GM19455 (cell line): ENCODE measurements at regions not wholly inside any gene's neighbourhood (a gene's known extent, or its start where the extent isn't known, plus 50 kb on each side); places are given as distances from the start of the nearest gene placed in this dataset.
"Not testable (repeated sequence)": the region's sequence is repeated elsewhere in the genome, so short reads cannot be mapped to it uniquely, and the experiment has no call there.

Experiments used
- ATAC-seq: cut with Tn5 transposase; IDR thresholded peaks from one replicate; pipeline ENCODE4 v1.9.1; 2021; ENCODE audit not compliant: unreplicated experiment

GRCh38 chr9:118630931-118631595 is 738.2 kb downstream of the BRINP1 start:
- no peak for ATAC-seq

- ATAC-seq: no peak
Observed at GRCh38 chr9:118631956-118632355, 737.3 kb downstream of the BRINP1 start.

DNA sequence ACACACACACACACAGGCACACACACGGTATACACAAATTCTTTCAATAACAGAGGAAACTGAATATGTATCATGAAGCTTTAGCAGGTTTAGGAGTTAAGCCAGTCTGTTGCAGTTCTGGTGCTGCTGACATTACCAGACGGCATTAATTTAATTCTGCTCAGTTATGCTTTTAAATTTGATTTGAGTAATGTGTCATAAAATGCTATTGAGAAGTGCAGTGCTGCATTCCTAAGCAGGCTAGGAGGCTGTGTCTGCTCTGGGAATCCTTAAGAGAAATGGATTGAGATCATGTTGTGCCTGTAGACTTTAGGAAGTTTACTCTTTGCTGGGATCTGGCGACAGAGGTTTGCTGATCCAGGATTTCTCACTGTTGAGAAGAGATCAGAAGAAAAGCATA is 733.8 kb downstream of the BRINP1 start:
- ATAC-seq: no peak

GRCh38 chr9:118637681-118638080 is 731.6 kb downstream of the BRINP1 start:
- no peak for ATAC-seq

DNA sequence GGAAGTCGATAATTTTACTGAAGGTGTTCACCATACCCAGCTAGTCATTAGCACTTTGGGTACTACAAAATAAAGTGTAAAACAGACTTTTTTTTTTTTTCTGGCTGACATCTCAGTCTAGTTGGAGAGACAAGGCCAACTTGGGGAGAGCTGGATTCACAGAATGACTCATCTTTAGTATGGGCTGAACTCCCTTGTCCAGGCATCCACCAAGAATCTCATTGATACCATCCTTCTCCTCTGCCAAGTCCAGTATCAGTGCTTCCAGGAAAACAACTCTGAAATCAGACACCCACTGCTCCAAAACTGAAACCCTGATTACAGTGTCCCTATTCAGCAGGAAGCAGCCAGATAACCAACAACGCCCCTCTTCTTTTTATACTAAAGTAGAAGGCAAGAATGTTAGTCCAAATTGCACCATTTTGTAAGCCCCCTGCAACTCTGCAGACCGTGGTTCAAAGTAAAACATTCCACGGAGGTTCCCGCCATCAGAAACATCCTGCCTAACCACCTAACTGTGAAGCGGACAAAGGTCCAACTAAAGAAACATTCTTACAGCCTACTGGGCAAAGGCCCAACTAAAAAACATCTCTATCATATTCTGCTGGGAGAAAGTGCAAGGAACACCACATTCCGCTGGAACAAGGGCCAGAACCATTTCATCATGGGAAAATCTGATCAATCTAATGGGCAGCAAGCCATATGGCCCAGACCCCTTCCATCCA is 728.2 kb downstream of the BRINP1 start:
- ATAC-seq: no peak

DNA sequence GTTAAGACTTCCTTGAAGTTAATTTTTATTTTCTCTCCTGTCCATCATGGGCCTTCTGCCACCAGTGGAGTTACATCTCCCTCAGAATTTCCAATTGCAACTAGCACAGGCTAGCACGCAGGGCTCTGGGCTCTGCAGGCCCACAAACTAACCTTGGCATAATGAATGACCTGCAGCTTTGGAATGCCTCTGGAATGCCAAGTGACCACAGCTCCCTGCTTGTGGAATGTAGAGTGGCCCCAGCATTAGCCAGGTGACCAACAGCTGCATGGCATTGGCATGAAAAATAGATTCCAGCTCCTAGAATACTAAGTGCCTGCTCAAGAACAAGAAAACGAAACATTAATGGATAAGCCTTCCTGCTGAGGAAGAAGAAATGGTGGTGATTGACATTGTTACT is 726.1 kb downstream of the BRINP1 start:
- no peak for ATAC-seq

DNA sequence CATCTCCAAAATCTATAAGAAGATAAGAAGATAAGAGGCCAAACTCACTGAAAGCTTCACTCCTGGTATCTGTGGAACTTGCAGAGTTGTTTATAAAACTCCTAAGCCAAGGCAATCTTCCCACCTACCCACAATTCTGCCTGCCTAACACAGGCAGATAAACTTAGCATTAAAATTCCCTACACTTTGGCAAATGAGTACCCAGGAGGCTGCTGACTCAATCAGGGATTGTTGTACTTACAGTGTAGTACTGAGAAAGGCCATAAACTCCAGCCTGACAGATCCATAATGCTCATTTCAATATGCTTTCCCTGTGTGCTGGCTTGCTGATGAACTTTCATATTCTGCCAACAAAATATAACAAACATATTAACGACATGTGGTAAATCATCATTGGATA is 725.2 kb downstream of the BRINP1 start:
- ATAC-seq: no peak

- no peak for ATAC-seq
Observed at GRCh38 chr9:118647331-118647730, 721.9 kb downstream of the BRINP1 start.

DNA sequence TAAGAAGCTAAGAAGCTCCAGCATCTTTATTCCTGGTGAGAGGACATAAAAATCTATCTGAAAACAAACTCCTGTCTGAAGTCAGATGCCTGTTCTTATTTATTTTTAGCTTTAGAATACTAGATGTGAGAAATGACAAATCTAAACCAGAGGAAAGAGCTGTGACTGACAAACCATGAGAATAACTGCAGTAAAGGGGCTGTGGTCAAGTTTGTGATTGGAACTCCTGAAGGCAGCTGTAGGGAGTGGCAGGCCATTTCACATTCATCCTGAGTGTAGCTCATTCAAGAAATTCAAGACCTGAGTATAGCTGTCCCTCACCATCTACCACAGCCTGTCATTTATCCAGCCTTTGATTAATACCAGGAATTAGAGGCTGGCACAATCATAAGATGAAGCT is 718.8 kb downstream of the BRINP1 start:
- ATAC-seq: no peak

GRCh38 chr9:118651511-118651910 is 717.7 kb downstream of the BRINP1 start:
- ATAC-seq: no peak

- no peak for ATAC-seq
Observed at GRCh38 chr9:118652258-118652657, 717.0 kb downstream of the BRINP1 start.

- ATAC-seq: no peak
Observed at GRCh38 chr9:118652912-118653311, 716.3 kb downstream of the BRINP1 start.

GRCh38 chr9:118659011-118659410 is 710.2 kb downstream of the BRINP1 start:
- no peak for ATAC-seq

DNA sequence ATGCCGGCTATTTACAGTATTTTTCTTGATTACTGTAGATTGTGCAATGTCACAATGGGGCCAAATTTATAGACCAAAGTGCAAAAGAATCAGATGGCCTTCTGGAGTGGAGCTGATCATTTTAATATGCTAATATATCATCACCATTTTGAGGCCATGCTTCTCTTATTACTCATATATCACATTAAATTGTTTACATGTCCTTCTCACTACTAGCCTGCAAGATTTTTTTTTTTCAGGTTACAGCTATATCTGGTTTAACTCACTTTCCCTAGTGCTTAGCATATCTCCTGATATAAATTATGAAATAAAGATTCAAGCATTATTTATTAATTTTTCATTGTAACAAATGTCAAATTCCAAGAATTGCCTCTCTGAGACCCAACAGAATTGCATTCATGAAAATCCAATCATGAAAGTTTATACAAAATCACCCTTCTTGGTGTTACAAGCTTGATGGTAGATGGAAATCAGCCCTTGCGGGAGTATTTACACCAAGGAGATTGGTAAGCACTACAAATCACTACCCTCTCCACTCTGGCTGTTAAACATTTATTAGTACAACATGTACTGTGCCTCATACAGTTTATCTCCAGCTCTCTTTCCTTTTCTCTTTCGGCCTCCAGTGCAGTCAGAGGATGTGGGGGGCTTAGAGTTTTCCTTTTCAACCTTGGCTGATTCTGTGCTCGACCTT is 703.9 kb downstream of the BRINP1 start:
- no peak for ATAC-seq

GRCh38 chr9:118670011-118670953 is 699.0 kb downstream of the BRINP1 start:
- ATAC-seq: no peak

GRCh38 chr9:118674942-118675341 is 694.3 kb downstream of the BRINP1 start:
- no peak for ATAC-seq

DNA sequence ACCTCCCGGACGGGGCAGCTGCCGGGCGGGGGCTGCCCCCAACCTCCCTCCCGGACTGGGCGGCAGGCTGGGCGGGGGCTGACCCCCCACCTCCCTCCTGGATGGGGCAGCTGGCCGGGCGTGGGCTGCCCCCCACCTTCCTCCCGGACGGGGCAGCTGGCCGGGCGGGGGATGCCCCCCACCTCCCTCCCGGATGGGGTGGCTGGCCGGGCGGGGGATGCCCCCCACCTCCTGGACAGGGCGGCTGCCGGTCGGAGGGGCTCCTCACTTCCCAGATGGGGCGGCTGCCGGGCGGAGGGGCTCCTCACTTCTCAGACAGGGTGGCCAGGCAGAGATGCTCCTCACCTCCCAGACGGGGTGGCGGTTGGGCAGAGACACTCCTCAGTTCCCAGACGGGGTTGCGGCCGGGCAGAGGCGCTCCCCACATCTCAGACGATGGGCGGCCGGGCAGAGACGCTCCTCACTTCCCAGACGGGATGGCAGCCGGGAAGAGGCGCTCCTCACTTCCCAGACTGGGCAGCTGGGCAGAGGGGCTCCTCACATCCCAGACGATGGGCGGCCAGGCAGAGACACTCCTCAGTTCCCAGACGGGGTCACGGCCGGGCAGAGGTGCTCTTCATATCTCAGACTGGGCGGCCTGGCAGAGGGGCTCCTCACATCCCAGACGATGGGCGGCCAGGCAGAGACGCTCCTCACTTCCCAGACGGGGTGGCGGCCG is 691.1 kb downstream of the BRINP1 start:
- not testable (repeated sequence) for ATAC-seq

GRCh38 chr9:118686959-118687358 is 682.3 kb downstream of the BRINP1 start:
- no peak for ATAC-seq

DNA sequence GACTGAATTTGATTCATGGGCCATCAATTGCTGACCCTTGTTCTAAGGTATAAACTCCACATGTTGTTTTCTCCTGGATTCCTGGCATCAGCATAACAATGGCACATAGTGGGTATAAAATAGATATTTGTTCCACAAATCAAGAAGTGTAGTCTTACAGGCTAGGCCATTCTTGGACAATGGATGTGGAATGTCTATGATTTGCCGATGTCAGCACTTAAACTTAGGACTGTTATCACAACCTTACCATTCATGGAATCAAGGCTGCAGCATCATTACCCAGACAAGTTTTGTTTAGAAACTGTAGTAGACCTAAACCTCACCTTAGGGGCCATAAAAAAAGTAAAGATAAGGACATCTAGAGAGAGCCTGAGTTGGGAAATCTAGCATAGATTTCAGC is 680.0 kb downstream of the BRINP1 start:
- ATAC-seq: no peak

DNA sequence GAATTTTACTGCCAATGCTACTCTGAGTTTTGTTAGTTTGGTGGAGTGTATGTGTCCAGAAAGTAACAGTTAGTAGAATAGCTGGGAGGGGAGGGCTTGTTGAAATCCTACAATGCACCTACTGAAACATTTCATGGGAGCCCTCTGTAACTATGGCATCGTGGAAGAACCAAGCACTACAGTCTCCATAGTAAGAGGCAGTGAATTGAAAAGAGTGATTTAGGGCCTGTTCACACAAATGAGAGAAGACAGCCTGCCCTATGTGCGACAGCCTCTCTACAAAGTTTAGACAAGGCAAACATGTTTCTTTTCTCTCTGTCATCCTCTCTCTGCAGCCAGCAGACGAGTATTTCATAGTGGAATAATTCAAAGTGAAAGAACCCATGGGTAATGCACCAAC is 676.6 kb downstream of the BRINP1 start:
- no peak for ATAC-seq
